DMS153 treated with DMSO at 0.1 percent for 48 hours (cell line): ENCODE measurements at regions not wholly inside any gene's neighbourhood (a gene's known extent, or its start where the extent isn't known, plus 50 kb on each side); places are given as distances from the start of the nearest gene placed in this dataset.

Experiments
- DNase-seq: peaks from one replicate; lab custom pipeline; 2025; ENCODE audit not compliant: unreplicated experiment; lab: John Stamatoyannopoulos, UW

GRCh38 chr6:137277971-137278637 is 58.9 kb upstream of the IFNGR1 start:
- no peak for DNase-seq

- no peak for DNase-seq
These were observed 53.2 kb upstream of the IFNGR1 start for GRCh38 chr6:137272403-137272802.

- DNase-seq, result peak; percentile 57
These were observed 52.3 kb upstream of the IFNGR1 start for GRCh38 chr6:137271245-137272183.

DNA sequence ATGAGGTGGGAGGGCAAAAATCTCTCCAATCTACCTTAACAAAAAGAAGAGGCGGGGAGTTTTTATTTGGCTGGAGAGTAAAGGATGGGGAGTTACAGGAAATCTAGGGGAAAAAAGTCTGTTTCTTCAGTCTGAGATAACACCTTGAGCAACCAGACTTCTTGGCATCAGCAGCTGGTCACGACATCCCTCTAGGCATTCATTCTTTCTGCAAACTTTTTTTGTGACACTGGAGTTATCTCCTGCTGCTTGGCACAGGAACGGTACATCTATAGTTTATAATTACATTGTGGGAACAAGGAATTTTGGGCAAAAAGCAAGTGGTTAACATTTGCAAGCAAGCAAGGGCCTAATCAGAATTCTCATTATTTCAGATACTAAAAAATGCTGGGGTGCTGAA is 50.6 kb upstream of the IFNGR1 start:
- no peak for DNase-seq

GRCh38 chr6:137269347-137269746 is 50.2 kb upstream of the IFNGR1 start:
- DNase-seq, result no peak
